GM18520 (cell line): ENCODE measurements at regions not wholly inside any gene's neighbourhood (a gene's known extent, or its start where the extent isn't known, plus 50 kb on each side); places are given as distances from the start of the nearest gene placed in this dataset.

ENCODE experiments used
- ATAC-seq: cut with Tn5 transposase; IDR thresholded peaks from one replicate; pipeline ENCODE4 v1.9.1; 2021; ENCODE audit not compliant: unreplicated experiment

- no peak for ATAC-seq
Measured at GRCh38 chr3:159854500-159855124, 134.0 kb upstream of the IL12A start.

DNA sequence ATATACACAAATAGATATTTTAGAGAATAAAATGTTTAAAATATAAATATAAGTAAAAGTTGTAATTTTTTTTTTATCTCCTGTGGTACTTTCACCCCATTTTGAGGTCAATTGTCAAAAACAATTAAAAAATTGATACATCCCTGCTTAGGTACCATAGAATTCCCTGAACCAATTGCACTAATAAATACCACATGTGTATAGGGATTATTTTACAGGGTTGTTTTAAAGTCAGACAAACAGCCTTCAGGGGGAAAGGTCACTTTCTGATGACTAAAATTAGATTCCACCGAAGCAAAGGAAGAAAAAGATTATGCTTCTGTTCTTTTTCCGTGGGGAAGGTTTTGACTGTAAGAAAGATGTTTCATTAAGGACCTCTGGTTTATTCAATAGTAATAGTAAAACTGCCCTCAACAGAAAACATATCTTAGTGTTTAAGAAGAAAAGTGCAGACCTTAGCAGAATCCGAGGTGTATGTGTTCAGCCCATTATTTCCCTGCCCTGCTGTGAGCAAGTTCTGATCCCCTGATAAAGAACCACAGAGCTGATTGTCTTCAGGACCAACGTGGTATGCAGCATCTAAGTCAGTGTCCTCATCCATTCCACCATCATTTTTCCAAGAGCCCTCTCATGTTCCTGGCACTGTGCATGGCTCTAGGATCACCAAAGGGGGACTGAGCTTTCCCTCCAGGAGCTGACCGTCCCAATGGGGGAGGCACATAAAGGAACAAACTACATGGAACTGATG, 132.9 kb upstream of the IL12A start:
- ATAC-seq, result no peak

DNA sequence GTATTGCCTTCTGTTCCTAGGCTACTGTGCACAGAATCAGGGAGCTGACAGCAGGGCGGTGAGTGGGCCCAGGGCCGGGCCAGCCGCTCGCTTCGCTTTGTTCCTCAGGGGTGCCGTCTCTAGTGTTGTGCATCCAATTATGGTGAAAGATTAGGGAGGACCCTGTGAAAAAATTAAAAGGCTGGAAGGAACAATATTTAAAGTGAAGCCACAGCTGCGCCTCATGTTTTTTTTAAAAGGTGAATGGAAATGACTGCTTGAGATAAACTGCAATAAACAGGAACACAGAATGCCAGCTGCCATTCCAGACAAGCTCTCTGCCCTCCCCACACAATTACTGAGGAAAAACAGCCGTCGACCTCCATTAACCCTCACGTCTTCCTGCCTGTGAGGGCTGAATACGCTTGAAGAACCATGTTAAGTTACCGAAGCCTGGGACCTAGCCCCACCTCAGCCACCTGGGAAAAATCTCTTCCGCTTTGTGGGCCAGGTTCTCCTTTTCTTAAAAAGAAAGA, 132.0 kb upstream of the IL12A start:
- ATAC-seq, result no peak

DNA sequence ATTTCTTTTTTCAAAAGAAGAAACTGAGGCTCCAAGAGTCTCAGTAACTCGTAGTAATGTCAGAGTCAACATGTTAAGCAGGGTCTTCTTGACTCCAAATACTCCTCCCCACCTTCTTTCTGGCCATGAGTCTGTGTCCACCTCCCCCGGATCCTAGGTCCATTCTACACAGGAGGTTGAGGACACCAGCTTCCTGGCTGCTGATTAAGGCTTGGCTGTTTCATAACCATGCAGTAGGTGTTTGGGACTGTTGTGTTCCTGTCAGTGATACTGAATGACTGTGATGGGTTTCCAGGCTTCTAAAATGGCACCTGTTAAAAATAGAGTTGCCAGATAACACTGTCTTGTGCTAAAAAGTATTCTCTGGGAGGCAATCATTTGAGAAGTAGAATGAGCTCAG, 130.8 kb upstream of the IL12A start:
- ATAC-seq, result no peak

DNA sequence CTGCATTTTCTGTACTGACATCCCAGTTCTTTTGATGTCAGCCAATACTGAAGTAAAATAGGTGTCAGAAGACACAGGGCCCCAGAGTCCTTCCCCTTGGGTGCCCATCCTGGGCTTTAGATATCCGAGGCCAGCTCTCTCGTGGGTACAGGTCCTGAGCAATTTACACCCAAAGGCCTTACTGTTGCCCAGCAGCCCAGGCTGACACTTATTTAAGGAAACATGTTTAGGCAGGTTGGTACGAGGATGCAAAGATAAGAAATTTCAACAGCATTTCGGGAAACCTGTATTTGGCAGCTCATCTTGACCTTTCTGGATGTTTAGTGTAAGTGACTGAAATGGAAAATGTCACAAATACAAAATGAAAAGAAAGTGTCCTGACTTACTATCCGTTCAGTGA, 130.0 kb upstream of the IL12A start:
- ATAC-seq, result no peak

DNA sequence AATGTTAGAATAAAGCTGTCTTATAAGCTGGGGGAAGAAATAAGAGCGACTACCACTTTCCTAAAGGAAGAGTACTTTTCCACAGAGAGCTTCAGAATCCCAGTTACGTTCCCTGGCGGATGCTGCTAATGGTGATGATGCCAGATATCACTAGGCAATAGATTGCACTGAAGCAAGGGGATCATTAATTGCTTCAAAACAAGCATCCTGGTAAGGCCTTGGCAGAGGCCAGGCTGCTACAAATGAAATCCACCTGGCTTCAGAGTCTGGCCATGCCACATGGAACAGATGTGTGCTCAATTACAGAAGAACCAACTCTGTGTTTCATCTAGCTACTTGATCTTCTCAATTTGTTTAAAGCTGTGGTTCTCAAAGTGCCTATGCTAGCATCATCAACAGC, 129.2 kb upstream of the IL12A start:
- ATAC-seq, result no peak

GRCh38 chr3:159859836-159860235, 128.8 kb upstream of the IL12A start:
- no peak for ATAC-seq

DNA sequence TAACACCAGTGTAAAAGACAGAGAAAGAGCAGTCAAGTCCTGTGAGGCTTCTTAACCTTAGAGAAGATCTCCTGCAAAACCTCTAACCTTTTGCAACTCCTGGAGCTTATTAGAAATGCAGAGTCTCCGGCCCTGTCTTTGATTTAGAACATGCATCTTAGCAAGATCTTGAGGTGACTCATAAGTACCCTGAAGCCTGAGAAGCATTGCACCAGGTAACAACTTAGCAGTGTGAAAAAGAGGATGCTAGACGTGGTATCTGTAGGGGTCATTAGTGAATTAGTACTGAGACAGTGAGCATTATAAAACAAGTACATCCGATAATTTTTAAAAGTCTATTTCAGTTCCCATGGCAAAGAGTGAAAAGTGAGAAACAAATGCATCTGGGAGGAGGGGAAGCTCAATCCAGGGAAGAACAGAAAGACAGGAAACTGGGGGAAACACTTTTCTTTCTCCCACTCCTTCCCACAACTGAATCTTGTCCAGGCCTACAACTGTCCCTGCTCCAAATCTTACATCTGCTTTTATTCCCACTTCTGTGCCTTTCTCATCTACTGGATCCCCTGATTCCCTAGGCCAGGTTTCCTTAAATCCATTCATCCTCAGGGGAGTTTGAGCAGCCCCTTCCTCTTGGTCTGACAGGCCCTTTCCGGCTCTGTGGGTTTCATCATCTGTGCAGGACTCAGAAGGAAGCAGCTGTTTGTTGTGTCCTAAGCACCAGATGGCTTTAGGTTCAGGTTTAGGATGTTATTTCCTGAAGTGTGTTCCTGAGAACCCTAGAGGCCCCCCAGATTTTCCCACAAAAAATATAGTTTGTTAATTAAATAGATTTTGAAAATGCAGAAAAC, 128.1 kb upstream of the IL12A start:
- no peak for ATAC-seq

DNA sequence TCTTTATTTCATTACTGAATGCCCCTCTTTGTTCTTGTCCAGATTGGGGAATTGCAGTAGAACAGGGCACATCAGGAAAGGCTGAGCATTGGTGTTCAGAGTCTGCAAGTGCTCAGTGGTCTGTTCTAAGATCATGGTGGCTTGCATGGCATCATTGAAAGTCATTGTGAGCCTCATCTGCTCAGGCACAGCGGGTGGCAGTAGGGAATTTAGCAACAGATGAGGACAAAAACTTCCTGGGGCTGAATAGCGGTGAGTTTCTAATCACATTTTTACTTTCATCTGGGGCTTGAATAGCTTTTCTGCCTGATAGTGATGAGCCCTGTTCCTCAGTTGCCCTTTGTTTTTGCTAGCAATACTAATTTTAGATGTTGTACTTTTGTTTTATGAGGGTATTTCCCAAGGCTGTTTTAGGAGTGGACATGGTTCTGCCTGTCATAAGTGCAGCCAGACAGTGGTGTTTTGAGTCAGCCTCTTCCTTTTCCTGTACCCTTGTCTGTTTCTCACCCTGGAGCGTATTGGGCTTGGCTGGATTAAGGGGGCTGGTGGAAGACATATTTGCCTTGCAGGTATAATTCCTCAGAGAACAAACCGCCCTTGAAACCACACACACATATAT, 127.2 kb upstream of the IL12A start:
- peak; percentile 74 for ATAC-seq

DNA sequence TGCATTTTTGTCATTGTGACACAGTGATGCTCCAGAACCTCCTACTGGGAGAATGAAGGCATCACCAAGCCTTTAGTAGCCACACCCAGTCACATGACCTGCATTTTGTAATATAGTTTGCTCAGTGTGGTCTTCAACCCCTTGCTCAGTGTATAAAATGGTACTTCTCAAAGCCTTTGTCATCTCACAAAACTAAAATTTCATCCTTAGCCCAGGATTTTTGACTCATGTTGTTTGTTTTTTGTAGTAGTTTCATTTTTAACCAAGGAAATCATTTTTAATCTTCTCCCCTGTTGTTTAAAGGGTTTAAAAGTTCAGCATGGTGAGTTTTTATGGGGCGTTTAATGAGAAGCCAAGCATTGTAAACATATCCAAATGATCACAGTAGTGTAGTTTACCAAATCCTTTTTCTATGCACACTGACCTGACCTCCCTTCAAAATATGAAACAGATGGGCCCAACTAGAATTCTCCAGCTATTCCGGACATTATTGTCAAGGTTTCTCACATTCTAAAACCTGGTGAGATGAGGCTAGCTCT, 123.5 kb upstream of the IL12A start:
- no peak for ATAC-seq

GRCh38 chr3:159866201-159866746, 122.4 kb upstream of the IL12A start:
- no peak for ATAC-seq

DNA sequence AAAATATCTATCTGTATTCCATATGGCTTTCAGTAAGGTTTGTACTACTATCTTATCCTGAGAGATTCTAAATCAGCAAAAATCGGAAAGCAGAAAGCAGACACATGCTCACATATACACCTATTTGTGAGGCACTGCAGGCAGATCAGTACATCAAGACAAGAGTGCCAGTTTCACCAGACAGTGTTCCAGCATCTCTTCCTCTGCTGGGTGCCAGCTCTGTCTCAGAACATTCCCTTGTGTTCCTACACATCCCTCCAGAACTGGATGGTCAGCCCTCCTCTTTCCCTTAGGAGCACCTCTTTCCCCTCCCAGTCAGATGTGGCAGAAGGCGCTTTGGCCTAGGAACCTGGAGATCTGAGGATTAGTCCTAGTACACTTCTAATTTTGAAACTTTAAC, 121.3 kb upstream of the IL12A start:
- no peak for ATAC-seq

GRCh38 chr3:159870723-159871122, 117.9 kb upstream of the IL12A start:
- ATAC-seq, result no peak

DNA sequence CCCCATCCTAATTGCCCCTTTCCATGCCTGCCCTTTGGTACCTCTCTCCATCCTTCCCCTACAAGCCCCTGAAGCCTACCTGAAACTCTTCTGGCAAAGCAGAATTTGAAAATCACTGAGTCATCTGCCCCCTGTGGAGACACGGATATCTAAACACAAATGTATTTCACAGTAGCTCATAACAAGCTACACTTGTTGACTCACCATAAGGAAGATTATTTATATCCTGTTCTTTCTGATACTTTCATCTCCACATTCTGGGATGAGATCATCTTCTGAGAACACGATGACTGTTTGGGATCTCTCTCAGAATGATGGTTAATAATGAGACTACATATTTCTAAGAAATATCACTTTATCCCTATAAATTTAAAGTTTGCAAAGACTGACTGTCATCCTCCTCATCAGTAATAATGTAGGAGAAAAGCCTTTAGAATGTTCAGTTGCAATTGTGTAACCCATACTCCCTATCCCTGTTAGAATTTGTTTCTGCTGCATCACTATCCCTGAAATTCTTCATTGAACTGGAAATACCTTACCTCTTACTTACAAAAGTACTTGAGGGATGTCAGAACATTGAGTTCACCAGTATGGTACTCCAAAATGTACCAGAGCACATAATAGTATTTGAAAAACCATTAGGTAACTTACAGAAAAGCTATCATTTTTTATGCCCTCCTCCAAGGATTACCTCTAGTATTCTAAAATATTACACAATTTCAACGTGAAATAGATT, 116.1 kb upstream of the IL12A start:
- ATAC-seq, result no peak

GRCh38 chr3:159875116-159875515, 113.5 kb upstream of the IL12A start:
- no peak for ATAC-seq

DNA sequence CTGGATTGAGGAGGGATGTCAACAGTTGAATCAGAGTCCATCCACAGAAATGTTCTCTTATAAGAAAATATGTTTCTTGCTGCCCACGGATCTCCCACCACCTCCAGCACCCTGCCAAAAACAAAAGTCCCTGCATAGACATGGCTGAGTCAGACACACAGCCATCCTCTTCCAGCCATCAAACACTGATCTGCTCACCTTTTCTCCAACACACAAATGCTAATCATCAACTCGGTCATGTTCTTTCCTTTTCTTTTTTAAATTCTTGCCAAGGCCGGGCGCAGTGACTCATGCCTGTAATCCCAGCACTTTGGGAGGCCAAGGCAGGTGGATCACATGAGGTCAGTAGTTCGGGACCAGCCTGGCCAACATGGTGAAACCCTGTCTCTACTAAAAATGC, 110.7 kb upstream of the IL12A start:
- no peak for ATAC-seq

DNA sequence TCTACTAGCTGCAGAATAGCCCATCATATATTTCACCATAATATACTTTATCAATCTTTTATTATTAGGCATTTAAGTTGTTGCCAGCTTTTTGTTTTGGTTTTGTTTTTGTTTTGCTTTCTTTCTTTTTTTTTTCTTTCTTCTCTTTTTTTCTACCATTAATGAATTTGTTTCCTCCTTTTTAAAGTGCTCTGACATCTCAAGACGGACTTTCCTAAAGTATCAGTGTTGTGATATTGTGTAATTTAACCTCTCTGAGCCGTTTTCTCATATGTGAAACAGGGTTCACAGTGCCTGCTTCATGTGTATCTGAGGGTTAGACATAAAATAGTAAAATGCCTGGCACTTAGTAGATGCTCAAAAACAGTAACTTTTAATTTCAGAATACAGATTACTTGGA, 109.5 kb upstream of the IL12A start:
- ATAC-seq, result no peak

DNA sequence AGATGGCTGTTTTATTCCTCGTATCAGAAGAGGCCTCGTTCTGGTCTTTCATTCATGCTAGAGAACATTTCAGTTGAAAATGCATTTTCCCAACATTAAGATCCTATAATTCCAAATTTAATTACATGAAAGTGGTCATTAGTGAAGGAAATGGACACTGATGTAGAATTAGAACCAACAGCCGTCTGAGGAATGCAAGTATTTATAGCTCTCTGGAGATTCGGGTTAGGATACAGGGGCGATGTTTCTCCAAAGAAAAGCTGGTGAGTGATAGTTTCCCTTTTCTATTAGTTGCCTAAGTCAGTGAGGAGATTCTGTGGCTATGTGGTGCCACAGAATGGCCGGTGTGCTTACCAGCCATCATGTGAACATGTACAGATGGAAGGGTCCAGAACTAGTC, 109.0 kb upstream of the IL12A start:
- ATAC-seq, result no peak

- no peak for ATAC-seq
Measured at GRCh38 chr3:159881208-159881607, 107.4 kb upstream of the IL12A start.

- ATAC-seq, result no peak
Measured at GRCh38 chr3:159881828-159882309, 106.8 kb upstream of the IL12A start.
